ENCODE measurements at regions not wholly inside any gene's neighbourhood (a gene's known extent, or its start where the extent isn't known, plus 50 kb on each side); places are given as distances from the start of the nearest gene placed in this dataset.

- H2BK20ac ChIP-seq (ENCODE audit: low read length), result no peak overlapping the region
- POLR2A ChIA-PET (ENCODE audit: partially characterized antibody), result interaction anchor here (0.6 kb wide), 1 partner anchor 449 kb away, joined by 3 read pairs; no protein-coding TSS in a partner anchor
- DNase-seq (ENCODE audit: low read depth in 1 of 2, low spot score in 2 of 2) (no peak), FAIRE-seq (no peak)
- WGBS, 2 experiments (ENCODE audit: extremely low coverage in 1 of 2, insufficient coverage in 1 of 2, insufficient read length in 1 of 2, insufficient replicate concordance in 2 of 2, low coverage in 1 of 2, low lambda C conversion rate in 2 of 2, missing lambda C conversion rate in 1 of 2), result 90% methylated on average over 2 of the region's 2 CpGs; no CpG with 5 or more reads in 1 of the 2 experiments
- no peak overlapping the region for H3K14ac ChIP-seq (ENCODE audit: insufficient read length)
- no peak overlapping the region for H2BK120ac ChIP-seq (replicated peaks; ENCODE audit: low read depth, low read length)
- no peak overlapping the region for H3K18ac ChIP-seq (ENCODE audit: extremely low read depth, low read length)
- H2BK12ac ChIP-seq (ENCODE audit: low read depth, low read length), result no peak overlapping the region
- no peaks in the 10 kb centered on the region for H3K4me1 ChIP-seq (replicated peaks in 1 of 4; ENCODE audit: control insufficient read depth in 3 of 4, insufficient read depth in 4 of 4, low read length in 3 of 4)
- H2AK5ac ChIP-seq (ENCODE audit: low read depth, low read length), result no peak overlapping the region
- H4K5ac ChIP-seq (ENCODE audit: insufficient read length, low read depth, low read length), result no peak overlapping the region
- H2BK15ac ChIP-seq (ENCODE audit: low read length), result no peak overlapping the region
- H3K56ac ChIP-seq (replicated peaks; ENCODE audit: insufficient read length, low read depth, low read length), result no peak overlapping the region
- H3K9ac ChIP-seq (replicated peaks in 1 of 4; ENCODE audit: extremely low read depth in 1 of 4, low read depth in 3 of 4, low read length in 3 of 4), result no peak overlapping the region
- no peak overlapping the region for H4K91ac ChIP-seq (replicated peaks; ENCODE audit: insufficient read length, low read length)
- no peak overlapping the region for H3K27ac ChIP-seq (ENCODE audit: low read depth, low read length)
- no peak overlapping the region for H3K23ac ChIP-seq (ENCODE audit: insufficient read length)
- H2BK5ac ChIP-seq (ENCODE audit: low read depth, low read length), result no peak overlapping the region
- no peaks in the 10 kb centered on the region; a peak in 1 of 4 replicates for H3K9me3 ChIP-seq (ENCODE audit: insufficient read depth in 2 of 2, low read depth in 1 of 2, low read length in 1 of 2)
- H3K79me2 ChIP-seq (ENCODE audit: control insufficient read depth in 1 of 2, insufficient read depth in 2 of 2, low read length in 2 of 2), result no peaks in the 10 kb centered on the region
- H2AFZ ChIP-seq (ENCODE audit: low read length), result no peak overlapping the region
- no peak overlapping the region for H3K4me3 ChIP-seq (ENCODE audit: extremely low read depth in 1 of 4, insufficient read depth in 2 of 4, low read depth in 3 of 4, low read length in 4 of 4)
- no peaks in the 10 kb centered on the region for H4K20me1 ChIP-seq (replicated peaks in 1 of 2; ENCODE audit: control insufficient read depth in 1 of 2, insufficient read depth in 2 of 2, low read length in 2 of 2)
- no peak overlapping the region for H3K4me2 ChIP-seq (ENCODE audit: insufficient read depth in 1 of 2, low read depth in 2 of 2, low read length in 2 of 2)
- CTCF ChIA-PET (ENCODE audit: partially characterized antibody), result interaction anchor here (0.7 kb wide), 1 partner anchor 91 kb away, joined by 4 read pairs; no protein-coding TSS in a partner anchor
- H4K8ac ChIP-seq (ENCODE audit: extremely low read depth, insufficient read depth, low read length), result no peak overlapping the region
- H3K27me3 ChIP-seq (replicated peaks in 1 of 4; ENCODE audit: control insufficient read depth in 3 of 4, extremely low read depth in 1 of 4, insufficient read depth in 3 of 4, low read length in 3 of 4), result no peaks in the 10 kb centered on the region
- no peaks in the 10 kb centered on the region for H3K36me3 ChIP-seq (ENCODE audit: control insufficient read depth in 2 of 4, insufficient read depth in 4 of 4, low read length in 3 of 4)
- TF ChIP-seq POU5F1 (IDR thresholded peaks at IDR 0.05; ENCODE audit: low read depth, low read length) (no peak), FOSL1 (IDR thresholded peaks at IDR 0.05; ENCODE audit: insufficient read depth, low read depth, low read length) (no peak), NANOG (IDR thresholded peaks at IDR 0.05; ENCODE audit: insufficient read depth, low read depth, low read length, poor library complexity, severe bottlenecking) (no peak), HDAC6 (IDR thresholded peaks at IDR 0.05; ENCODE audit: low read depth, low read length) (no peak), CBX5 (IDR thresholded peaks at IDR 0.05; ENCODE audit: low read depth, low read length) (no peak), RAD21 (IDR thresholded peaks at IDR 0.05 in 1 of 2, conservative IDR thresholded peaks at IDR 0.05 in 1 of 2; ENCODE audit: low read depth in 2 of 2, low read length in 2 of 2) (no peak), EP300 (IDR thresholded peaks at IDR 0.05; ENCODE audit: borderline replicate concordance in 1 of 2, low read depth in 2 of 2, low read length in 2 of 2) (no peak), BACH1 (IDR thresholded peaks at IDR 0.05; ENCODE audit: low read length) (no peak), CHD1 (IDR thresholded peaks at IDR 0.05; ENCODE audit: low read depth, low read length) (no peak), CBX8 (IDR thresholded peaks at IDR 0.05; ENCODE audit: borderline replicate concordance, low read depth, low read length) (no peak)
- no peak overlapping the region for H3K4ac ChIP-seq (replicated peaks; ENCODE audit: insufficient read length, low read depth, low read length)
- no peaks in the 10 kb centered on the region for H3K23me2 ChIP-seq (ENCODE audit: low read depth, low read length)
- no peaks in the 10 kb centered on the region for H3K79me1 ChIP-seq (ENCODE audit: low read depth, low read length)
Measured at GRCh38 chr5:96244696-96245095, 188.4 kb downstream of the PCSK1 start.

Data from H1 (cell line).